Esophagus muscularis mucosa (tissue), 4 donors: ENCODE measurements at regions not wholly inside any gene's neighbourhood (a gene's known extent, or its start where the extent isn't known, plus 50 kb on each side); places are given as distances from the start of the nearest gene placed in this dataset.

Experiments used
- DNase-seq: peaks from one replicate; pipeline ENCODE4 v3.0.0-alpha.2; 2017; ENCODE audit errors: extremely low spot score
- H3K27ac ChIP-seq, 4 donors: fragments of 200-600 bp; sonication (generic); replicated peaks in 1 of 4; 1 replicate in 3 of 4; 2 replicates in 1 of 4; pipeline ENCODE4 v1.5.1; 2016 to 2019; ENCODE audit warnings: mild to moderate bottlenecking in 1 of 4
- H3K27me3 ChIP-seq, 4 donors: fragments of 200-600 bp; sonication (generic); one replicate each; pipeline versions ENCODE4 v1.5.1 to v1.6.0; 2016 to 2019
- H3K36me3 ChIP-seq, 4 donors: fragments of 200-600 bp; sonication (generic); one replicate each; pipeline ENCODE4 v1.5.1; 2016 to 2019
- H3K4me1 ChIP-seq, 4 donors: fragments of 200-600 bp; sonication (generic); one replicate each; pipeline ENCODE4 v1.5.1; 2016 to 2019
- H3K4me3 ChIP-seq, 4 donors: fragments of 200-600 bp; sonication (generic); 1 replicate in 2 of 4; 2 replicates in 2 of 4; pipeline ENCODE4 v1.5.1; 2016 to 2019; ENCODE audit warnings: mild to moderate bottlenecking in 4 of 4, moderate library complexity in 1 of 4
- H3K9me3 ChIP-seq, 4 donors: fragments of 200-600 bp; sonication (generic); 1 replicate in 3 of 4; 2 replicates in 1 of 4; pipeline ENCODE4 v1.5.1; 2016 to 2019
- EP300 ChIP-seq: sonication (generic); formaldehyde crosslinking; IDR thresholded peaks from one replicate; pipeline ENCODE4 v1.6.1; 2017; ENCODE audit warnings: antibody characterized with exemption
- POLR2A ChIP-seq: fragments of 450-650 bp; IDR thresholded peaks from one replicate; pipeline ENCODE4 v1.6.1; 2017; ENCODE audit warnings: antibody characterized with exemption, moderate library complexity, mild to moderate bottlenecking, low read depth
- POLR2AphosphoS5 ChIP-seq, 2 donors: sonication (generic); formaldehyde crosslinking; IDR thresholded peaks; one replicate each; pipeline ENCODE4 v1.6.1; 2017; ENCODE audit warnings: antibody characterized with exemption in 2 of 2
- WGBS: methylation state at CpG from one replicate; pipeline ENCODE4 v1.1.5; 2018; 5-methylcytosine and 5-hydroxymethylcytosine counted together
- intact Hi-C: fragments of 100-400 bp; cut with DNase I; formaldehyde crosslinking; loops from one replicate; pipeline ENCODE4 v1.15.1; 2023
- TF ChIP-seq, protein P1 (sequence below), 3 experiments: fragments of 200-600 bp in 2 of 3; fragments of 450-650 bp in 1 of 3; sonication (generic) in 2 of 3; IDR thresholded peaks; one replicate each; pipeline ENCODE4 v1.5.1; 2017 to 2019; ENCODE audit warnings: antibody characterized with exemption in 3 of 3, mild to moderate bottlenecking in 2 of 3, moderate library complexity in 1 of 3

GRCh38 chr15:39096608-39097205 is 484.2 kb upstream of the THBS1 start:
- TF ChIP-seq, protein P1, sequence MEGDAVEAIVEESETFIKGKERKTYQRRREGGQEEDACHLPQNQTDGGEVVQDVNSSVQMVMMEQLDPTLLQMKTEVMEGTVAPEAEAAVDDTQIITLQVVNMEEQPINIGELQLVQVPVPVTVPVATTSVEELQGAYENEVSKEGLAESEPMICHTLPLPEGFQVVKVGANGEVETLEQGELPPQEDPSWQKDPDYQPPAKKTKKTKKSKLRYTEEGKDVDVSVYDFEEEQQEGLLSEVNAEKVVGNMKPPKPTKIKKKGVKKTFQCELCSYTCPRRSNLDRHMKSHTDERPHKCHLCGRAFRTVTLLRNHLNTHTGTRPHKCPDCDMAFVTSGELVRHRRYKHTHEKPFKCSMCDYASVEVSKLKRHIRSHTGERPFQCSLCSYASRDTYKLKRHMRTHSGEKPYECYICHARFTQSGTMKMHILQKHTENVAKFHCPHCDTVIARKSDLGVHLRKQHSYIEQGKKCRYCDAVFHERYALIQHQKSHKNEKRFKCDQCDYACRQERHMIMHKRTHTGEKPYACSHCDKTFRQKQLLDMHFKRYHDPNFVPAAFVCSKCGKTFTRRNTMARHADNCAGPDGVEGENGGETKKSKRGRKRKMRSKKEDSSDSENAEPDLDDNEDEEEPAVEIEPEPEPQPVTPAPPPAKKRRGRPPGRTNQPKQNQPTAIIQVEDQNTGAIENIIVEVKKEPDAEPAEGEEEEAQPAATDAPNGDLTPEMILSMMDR (IDR thresholded peaks at IDR 0.05) = no peak
- TF ChIP-seq POLR2AphosphoS5 (IDR thresholded peaks at IDR 0.05) (no peak), EP300 (no peak), POLR2A (no peak)
- WGBS = 94% methylated on average over 3 of the region's 3 CpGs
- H3K4me3 ChIP-seq = no peak overlapping the region
- H3K27me3 ChIP-seq = no peaks in the 10 kb centered on the region
- DNase-seq = no peak
- intact Hi-C loops = no loop called here
- H3K27ac ChIP-seq = no peak overlapping the region
- H3K4me1 ChIP-seq = peaks cover 7 to 28% (median 25%) of the 10 kb centered on the region in 4 donors
- H3K9me3 ChIP-seq = no peaks in the 10 kb centered on the region
- H3K36me3 ChIP-seq = no peaks in the 10 kb centered on the region

- DNase-seq = no peak
- no peaks in the 10 kb centered on the region for H3K27me3 ChIP-seq
- 43% methylated on average over 2 of the region's 2 CpGs for WGBS
- TF ChIP-seq POLR2A (no peak), POLR2AphosphoS5 (IDR thresholded peaks at IDR 0.05) (peak in 1 of 2 donors; percentile 33), EP300 (no peak)
- TF ChIP-seq, protein P1 (IDR thresholded peaks at IDR 0.05) = no peak
- no peaks in the 10 kb centered on the region for H3K36me3 ChIP-seq
- H3K27ac ChIP-seq = peak overlapping the region in 3 of 4 donors; percentile 34 to 58 (median 52)
- no peak overlapping the region for H3K4me3 ChIP-seq
- no peaks in the 10 kb centered on the region for H3K9me3 ChIP-seq
- H3K4me1 ChIP-seq = peaks cover 7 to 32% (median 25%) of the 10 kb centered on the region in 4 donors
- intact Hi-C loops = no loop called here
These were observed 481.4 kb upstream of the THBS1 start for GRCh38 chr15:39099524-39099923.

- Histone ChIP-seq H3K36me3 (no peaks in the 10 kb centered on the region), H3K4me1 (peaks cover 7 to 27% (median 21%) of the 10 kb centered on the region in 4 donors), H3K27me3 (no peaks in the 10 kb centered on the region), H3K4me3 (no peak overlapping the region), H3K9me3 (no peaks in the 10 kb centered on the region), H3K27ac (peak overlapping the region in 3 of 4 donors; percentile 34 to 58 (median 52))
- TF ChIP-seq POLR2AphosphoS5 (IDR thresholded peaks at IDR 0.05) (no peak), POLR2A (no peak), EP300 (no peak)
- TF ChIP-seq, protein P1 (IDR thresholded peaks at IDR 0.05) = no peak
- no peak for DNase-seq
- WGBS = 29% methylated on average over 2 of the region's 2 CpGs
- intact Hi-C loops = no loop called here
These were observed 480.7 kb upstream of the THBS1 start for GRCh38 chr15:39100106-39100660.

DNA sequence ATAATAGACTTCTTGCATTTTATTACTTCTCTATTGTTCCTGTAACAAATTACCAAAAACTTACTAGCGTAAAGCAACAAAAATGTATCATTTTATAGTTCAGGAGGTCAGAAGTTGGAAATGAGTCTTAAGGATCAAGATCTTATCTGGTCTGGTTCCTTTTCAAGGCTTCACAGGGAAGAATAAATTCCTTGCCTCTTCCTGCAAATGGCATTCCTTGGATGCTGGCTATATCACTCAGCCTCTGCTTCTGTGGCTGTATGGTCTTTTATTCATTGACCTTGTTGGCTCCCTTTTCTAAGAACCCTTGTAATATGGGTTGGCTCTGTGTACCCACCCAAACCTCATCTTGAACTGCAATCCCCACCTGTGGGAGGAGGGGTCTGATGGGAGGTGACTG is 478.4 kb upstream of the THBS1 start:
- intact Hi-C loops = no loop called here
- Histone ChIP-seq H3K9me3 (no peaks in the 10 kb centered on the region), H3K4me1 (peaks cover 7 to 19% (median 15%) of the 10 kb centered on the region in 4 donors), H3K27me3 (no peaks in the 10 kb centered on the region), H3K4me3 (no peak overlapping the region), H3K27ac (no peak overlapping the region), H3K36me3 (no peaks in the 10 kb centered on the region)
- no peak for TF ChIP-seq POLR2A
- TF ChIP-seq, protein P1 (IDR thresholded peaks at IDR 0.05) = no peak
- no peak for TF ChIP-seq POLR2AphosphoS5 (IDR thresholded peaks at IDR 0.05)
- TF ChIP-seq EP300 = no peak
- 86% methylated on average over 1 of the region's 1 CpG for WGBS
- DNase-seq = no peak
